ENCODE measurements at regions not wholly inside any gene's neighbourhood (a gene's known extent, or its start where the extent isn't known, plus 50 kb on each side); places are given as distances from the start of the nearest gene placed in this dataset.

DNA sequence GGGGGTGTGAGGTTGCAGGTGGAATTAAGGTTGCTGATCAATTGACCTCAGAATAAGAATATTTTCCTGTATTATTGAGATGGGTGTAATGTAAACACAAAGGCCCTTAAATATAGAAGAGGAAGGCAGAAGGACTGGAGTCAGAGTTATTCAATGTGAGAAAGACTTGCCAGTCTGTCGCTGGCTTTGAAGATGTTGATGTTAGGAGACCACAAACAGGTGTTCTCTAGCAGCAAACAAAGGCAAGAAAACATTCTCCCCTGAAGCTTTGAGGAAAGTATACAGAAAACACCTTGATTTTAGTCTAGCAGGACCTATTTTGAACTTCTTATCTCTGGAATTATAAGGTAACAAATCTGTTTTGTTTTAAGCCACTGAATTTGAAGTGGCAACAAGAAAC, 138.9 kb upstream of the PTPRK start:
- TF ChIP-seq, protein P1, sequence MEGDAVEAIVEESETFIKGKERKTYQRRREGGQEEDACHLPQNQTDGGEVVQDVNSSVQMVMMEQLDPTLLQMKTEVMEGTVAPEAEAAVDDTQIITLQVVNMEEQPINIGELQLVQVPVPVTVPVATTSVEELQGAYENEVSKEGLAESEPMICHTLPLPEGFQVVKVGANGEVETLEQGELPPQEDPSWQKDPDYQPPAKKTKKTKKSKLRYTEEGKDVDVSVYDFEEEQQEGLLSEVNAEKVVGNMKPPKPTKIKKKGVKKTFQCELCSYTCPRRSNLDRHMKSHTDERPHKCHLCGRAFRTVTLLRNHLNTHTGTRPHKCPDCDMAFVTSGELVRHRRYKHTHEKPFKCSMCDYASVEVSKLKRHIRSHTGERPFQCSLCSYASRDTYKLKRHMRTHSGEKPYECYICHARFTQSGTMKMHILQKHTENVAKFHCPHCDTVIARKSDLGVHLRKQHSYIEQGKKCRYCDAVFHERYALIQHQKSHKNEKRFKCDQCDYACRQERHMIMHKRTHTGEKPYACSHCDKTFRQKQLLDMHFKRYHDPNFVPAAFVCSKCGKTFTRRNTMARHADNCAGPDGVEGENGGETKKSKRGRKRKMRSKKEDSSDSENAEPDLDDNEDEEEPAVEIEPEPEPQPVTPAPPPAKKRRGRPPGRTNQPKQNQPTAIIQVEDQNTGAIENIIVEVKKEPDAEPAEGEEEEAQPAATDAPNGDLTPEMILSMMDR (conservative IDR thresholded peaks at IDR 0.05): no peak
- TF ChIP-seq ZFX (IDR thresholded peaks at IDR 0.05): no peak
